Neural progenitor cell (in vitro differentiated cells): ENCODE measurements at regions not wholly inside any gene's neighbourhood (a gene's known extent, or its start where the extent isn't known, plus 50 kb on each side); places are given as distances from the start of the nearest gene placed in this dataset.

Experiments used
- EZH2 ChIP-seq: fragments of 200-600 bp; sonication (generic); IDR thresholded peaks from 2 replicates; pipeline ENCODE4 v1.6.1; 2017; ENCODE audit warnings: antibody characterized with exemption, mild to moderate bottlenecking, moderate library complexity
- EZH2phosphoT487 ChIP-seq: fragments of 200-600 bp; sonication (generic); IDR thresholded peaks from 2 replicates; pipeline ENCODE4 v1.6.1; 2017; ENCODE audit warnings: antibody characterized with exemption
- TF ChIP-seq, protein P1 (sequence below): fragments of 200-600 bp; sonication (generic); IDR thresholded peaks from 2 replicates; pipeline ENCODE4 v1.5.1; 2017; ENCODE audit warnings: antibody characterized with exemption, mild to moderate bottlenecking

GRCh38 chr2:175619179-175620045, 382.7 kb downstream of the LNPK start:
- TF ChIP-seq, protein P1, sequence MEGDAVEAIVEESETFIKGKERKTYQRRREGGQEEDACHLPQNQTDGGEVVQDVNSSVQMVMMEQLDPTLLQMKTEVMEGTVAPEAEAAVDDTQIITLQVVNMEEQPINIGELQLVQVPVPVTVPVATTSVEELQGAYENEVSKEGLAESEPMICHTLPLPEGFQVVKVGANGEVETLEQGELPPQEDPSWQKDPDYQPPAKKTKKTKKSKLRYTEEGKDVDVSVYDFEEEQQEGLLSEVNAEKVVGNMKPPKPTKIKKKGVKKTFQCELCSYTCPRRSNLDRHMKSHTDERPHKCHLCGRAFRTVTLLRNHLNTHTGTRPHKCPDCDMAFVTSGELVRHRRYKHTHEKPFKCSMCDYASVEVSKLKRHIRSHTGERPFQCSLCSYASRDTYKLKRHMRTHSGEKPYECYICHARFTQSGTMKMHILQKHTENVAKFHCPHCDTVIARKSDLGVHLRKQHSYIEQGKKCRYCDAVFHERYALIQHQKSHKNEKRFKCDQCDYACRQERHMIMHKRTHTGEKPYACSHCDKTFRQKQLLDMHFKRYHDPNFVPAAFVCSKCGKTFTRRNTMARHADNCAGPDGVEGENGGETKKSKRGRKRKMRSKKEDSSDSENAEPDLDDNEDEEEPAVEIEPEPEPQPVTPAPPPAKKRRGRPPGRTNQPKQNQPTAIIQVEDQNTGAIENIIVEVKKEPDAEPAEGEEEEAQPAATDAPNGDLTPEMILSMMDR, result no peak
- TF ChIP-seq EZH2phosphoT487 (no peak), EZH2 (no peak)
